Stimulated activated CD4-positive, alpha-beta T cell treated with anti-CD3 and anti-CD28 coated beads, Interleukin-12 subunit alpha, Interleukin-12 subunit beta, amount 100 ng/mL, for 48 hours (primary cell): ENCODE measurements at regions not wholly inside any gene's neighbourhood (a gene's known extent, or its start where the extent isn't known, plus 50 kb on each side); places are given as distances from the start of the nearest gene placed in this dataset.

Experiments used
- DNase-seq, 3 donors: peaks; one replicate each; pipeline ENCODE4 v3.0.0-alpha.2; 2020; ENCODE audit warnings: low read depth in 2 of 3, low spot score in 1 of 3

DNA sequence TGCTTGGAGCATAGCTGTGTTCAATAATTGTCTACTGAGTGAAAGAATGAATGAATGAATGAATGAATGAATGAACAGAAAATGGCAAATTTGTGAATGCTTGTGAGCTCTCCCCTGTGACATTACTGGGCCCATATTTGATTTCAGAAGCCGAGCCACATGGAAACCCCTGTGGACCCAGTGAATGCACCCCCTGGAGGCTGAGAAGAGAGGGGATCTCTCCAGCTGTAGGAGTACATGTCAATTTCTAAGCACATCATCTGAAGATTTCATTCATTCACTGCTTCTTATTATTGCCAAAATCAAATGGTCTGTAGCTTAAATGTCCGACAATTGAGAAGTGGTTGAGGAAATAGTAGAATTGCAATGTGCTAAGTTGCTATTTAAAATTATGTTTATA is 58.3 kb upstream of the DOCK1 start:
- no peak for DNase-seq

DNA sequence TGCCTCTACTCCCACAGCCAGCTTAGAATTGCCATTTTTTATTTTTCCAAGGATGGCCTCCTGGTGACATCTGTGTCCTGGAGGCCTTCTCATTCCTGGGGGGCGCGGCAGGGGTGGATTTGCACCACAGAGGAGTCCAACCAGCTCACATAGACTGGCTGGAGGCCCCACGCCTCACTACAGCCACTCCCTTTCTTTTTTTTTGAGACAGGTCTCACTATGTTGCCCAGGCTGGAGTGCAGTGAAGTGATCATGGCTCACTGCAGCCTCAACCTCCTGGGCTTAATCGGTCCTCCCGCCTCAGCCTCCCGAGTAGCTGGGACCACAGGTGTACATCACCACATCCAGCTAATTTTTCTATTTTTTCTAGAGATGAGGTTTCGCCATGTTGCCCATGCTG is 57.6 kb upstream of the DOCK1 start:
- no peak for DNase-seq

DNA sequence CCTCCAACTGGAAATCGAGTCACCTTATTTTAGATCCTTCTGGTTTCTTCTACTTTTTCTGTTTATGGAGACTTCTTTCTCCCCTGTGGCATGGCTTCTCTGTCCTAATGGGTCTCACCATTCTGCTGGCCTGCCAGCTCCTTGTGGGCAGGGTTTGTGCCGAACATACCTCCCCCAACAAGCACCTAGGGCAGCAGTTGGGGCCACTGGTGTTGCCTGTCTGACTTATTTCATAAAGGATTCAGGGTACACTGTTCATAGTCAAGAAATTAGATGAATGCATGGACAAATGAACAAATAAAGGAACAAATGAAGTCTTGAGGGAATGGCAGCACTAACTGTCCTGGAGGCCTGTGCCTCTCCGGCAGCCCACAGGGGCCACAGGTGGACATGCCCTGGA is 55.6 kb upstream of the DOCK1 start:
- DNase-seq, result no peak

DNA sequence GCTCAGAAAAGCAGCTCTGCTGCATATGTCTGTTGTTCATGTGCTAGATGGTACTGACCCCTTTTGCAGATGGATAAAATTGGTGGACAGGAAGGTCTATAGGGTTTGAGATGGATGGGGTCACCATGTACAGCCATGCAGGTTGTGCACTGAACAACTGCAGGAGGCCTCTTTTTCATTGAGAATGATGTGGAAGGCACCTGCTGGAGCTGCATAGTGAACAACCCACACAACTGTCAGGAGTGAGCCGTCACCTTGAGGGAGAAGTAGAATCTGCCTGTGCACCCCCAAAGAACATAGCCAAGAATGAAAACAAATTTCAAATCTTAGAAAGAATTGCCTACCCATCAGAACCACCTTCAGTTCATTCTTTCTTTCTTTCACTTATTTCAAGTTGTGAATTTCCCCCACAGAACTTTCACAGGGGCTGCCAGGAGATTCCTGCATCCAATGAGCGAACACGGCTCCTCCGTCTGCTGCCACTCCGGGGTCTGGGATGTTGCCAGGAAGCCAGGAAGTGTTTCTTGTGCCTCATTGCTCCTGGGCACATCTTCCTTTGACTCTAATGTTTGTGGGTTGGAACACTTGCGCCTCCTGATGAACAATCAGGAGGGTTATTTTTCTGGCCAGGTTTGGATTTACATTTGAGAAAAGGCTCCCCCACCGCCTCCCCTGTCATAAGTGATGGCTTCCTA is 53.7 kb upstream of the DOCK1 start:
- no peak for DNase-seq

DNA sequence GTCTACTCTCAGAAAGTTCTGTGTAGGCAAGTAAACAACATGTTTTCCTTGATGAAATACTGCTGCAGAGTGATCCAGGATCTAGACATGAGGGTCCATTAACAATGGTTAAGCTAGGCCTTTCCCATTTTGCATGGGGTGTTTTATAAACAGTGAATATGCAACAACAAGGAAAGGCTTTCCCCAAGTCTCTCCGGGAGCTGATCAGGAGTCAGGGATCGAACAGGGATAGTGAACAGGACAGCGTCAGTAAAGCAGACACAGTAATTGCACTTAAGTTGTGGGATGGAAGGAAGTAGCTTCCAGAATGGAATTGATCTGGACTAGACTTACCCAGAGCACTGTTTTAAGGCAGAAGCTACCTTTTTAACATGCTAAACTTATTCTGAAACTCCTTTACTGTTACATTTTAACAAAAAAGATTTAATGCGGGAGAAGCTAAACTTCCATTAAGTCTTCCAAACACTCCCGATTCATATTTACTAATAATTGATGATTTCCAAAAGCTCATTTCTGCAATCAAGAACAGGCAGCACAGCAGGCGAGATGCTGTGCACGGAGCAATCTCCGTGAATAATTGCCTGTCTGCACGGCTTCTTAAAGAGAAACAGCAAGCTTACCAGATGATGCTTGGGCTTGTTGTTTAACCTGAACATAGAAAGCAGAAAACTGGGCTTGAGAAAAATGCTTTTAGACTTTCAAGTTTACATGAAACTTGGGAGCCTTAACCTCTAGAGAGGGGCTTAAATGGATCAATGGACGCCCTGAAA is 50.3 kb upstream of the DOCK1 start:
- no peak for DNase-seq
